Immature natural killer cell (primary cell): ENCODE measurements at regions not wholly inside any gene's neighbourhood (a gene's known extent, or its start where the extent isn't known, plus 50 kb on each side); places are given as distances from the start of the nearest gene placed in this dataset.

Experiments used
- DNase-seq, 3 donors: peaks; one replicate each; pipeline ENCODE4 v3.0.0; 2022; ENCODE audit warnings: mixed read lengths in 1 of 3
- H3K27ac Mint-ChIP-seq, 6 donors: one replicate each; pipeline ENCODE4 v1.8.0; 2020; ENCODE audit warnings: mixed read lengths in 6 of 6, mild to moderate bottlenecking in 5 of 6, inconsistent platforms in 4 of 6, moderate library complexity in 3 of 6
- H3K27me3 Mint-ChIP-seq, 3 donors: one replicate each; pipeline ENCODE4 v1.8.0; 2020 to 2021; ENCODE audit warnings: low read depth in 3 of 3, mild to moderate bottlenecking in 3 of 3, mixed read lengths in 3 of 3, moderate library complexity in 3 of 3, inconsistent platforms in 1 of 3
- H3K36me3 Mint-ChIP-seq, 3 donors: one replicate each; pipeline ENCODE4 v1.8.0; 2020; ENCODE audit warnings: mixed read lengths in 3 of 3, inconsistent platforms in 2 of 3, mild to moderate bottlenecking in 2 of 3
- H3K4me1 Mint-ChIP-seq, 2 donors: one replicate each; pipeline ENCODE4 v1.8.0; 2020; ENCODE audit warnings: inconsistent platforms in 2 of 2, mild to moderate bottlenecking in 2 of 2, mixed read lengths in 2 of 2, moderate library complexity in 1 of 2
- H3K4me3 Mint-ChIP-seq, 5 donors: one replicate each; pipeline ENCODE4 v1.8.0; 2020; ENCODE audit warnings: mild to moderate bottlenecking in 5 of 5, mixed read lengths in 5 of 5, inconsistent platforms in 3 of 5, moderate library complexity in 3 of 5
- H3K9me3 Mint-ChIP-seq, 6 donors: one replicate each; pipeline ENCODE4 v1.8.0; 2020; ENCODE audit warnings: mild to moderate bottlenecking in 6 of 6, mixed read lengths in 6 of 6, inconsistent platforms in 4 of 6, moderate library complexity in 3 of 6

GRCh38 chr1:218878369-218878768 lies 295.3 kb upstream of the LYPLAL1 start:
- Mint-ChIP-seq H3K4me3 (no peak overlapping the region), H3K9me3 (peaks cover 5 to 9% (median 7%) of the 10 kb centered on the region in 6 donors), H3K36me3 (no peaks in the 10 kb centered on the region), H3K4me1 (no peaks in the 10 kb centered on the region), H3K27me3 (no peaks in the 10 kb centered on the region), H3K27ac (no peak overlapping the region)
- DNase-seq = no peak

GRCh38 chr1:218880484-218881060 lies 293.1 kb upstream of the LYPLAL1 start:
- H3K27me3 Mint-ChIP-seq = no peaks in the 10 kb centered on the region
- DNase-seq = no peak
- no peak overlapping the region for H3K4me3 Mint-ChIP-seq
- no peaks in the 10 kb centered on the region for H3K4me1 Mint-ChIP-seq
- peaks cover 3 to 14% (median 10%) of the 10 kb centered on the region in 6 donors for H3K9me3 Mint-ChIP-seq
- H3K36me3 Mint-ChIP-seq = no peaks in the 10 kb centered on the region
- H3K27ac Mint-ChIP-seq = no peak overlapping the region

- Mint-ChIP-seq H3K4me1 (no peaks in the 10 kb centered on the region), H3K27me3 (no peaks in the 10 kb centered on the region), H3K4me3 (no peak overlapping the region), H3K9me3 (peaks cover 3 to 14% (median 10%) of the 10 kb centered on the region in 6 donors), H3K27ac (no peak overlapping the region), H3K36me3 (no peaks in the 10 kb centered on the region)
- DNase-seq = no peak
Measured at GRCh38 chr1:218882454-218882853, 291.2 kb upstream of the LYPLAL1 start.

- DNase-seq = no peak
- Mint-ChIP-seq H3K27me3 (no peaks in the 10 kb centered on the region), H3K36me3 (no peaks in the 10 kb centered on the region), H3K9me3 (peaks cover 0 to 11% (median 7%) of the 10 kb centered on the region in 6 donors), H3K4me1 (no peaks in the 10 kb centered on the region), H3K27ac (no peak overlapping the region), H3K4me3 (no peak overlapping the region)
Measured at GRCh38 chr1:218886101-218886871, 287.4 kb upstream of the LYPLAL1 start.

DNA sequence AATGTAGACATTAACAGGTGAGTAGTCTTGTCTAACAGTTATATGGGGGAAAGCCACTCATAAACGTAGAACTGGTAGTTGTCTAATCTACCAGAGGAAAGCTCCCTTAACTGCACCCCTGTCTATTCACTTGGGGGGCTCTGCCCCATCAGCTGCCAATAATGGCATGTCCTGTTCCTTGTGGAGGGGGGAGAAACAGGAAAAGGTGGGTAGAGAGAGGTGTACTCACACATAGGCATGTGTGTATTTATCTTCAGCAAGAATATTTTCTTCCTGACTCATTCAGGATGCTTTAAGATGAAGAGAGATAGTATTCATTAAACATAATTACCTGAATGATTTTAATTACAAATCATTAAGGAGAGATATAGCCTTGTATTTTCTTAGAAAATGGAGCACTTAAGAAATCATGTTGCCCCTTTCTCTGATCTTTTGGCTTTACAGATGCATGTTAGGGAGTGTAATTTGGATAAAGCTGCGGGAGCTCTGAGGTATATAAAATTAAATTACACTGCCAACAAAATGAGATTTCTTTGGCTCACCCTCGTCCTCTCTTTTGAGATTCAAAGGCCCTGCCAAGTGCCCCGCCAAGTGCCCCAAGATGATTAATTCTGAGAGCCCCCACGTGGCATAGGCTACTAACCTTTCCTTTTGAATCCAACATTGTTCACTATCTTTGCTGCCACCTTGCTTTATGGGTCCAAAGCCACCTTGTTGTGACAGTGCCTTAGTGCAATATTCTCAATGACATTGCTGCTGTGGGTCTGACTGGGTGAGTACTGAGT lies 286.3 kb upstream of the LYPLAL1 start:
- H3K27me3 Mint-ChIP-seq = no peaks in the 10 kb centered on the region
- no peak for DNase-seq
- H3K4me3 Mint-ChIP-seq = no peak overlapping the region
- no peaks in the 10 kb centered on the region for H3K36me3 Mint-ChIP-seq
- H3K4me1 Mint-ChIP-seq = no peaks in the 10 kb centered on the region
- H3K27ac Mint-ChIP-seq = no peak overlapping the region
- peaks cover 0 to 10% (median 8%) of the 10 kb centered on the region in 6 donors for H3K9me3 Mint-ChIP-seq

- no peak overlapping the region for H3K4me3 Mint-ChIP-seq
- H3K36me3 Mint-ChIP-seq = no peaks in the 10 kb centered on the region
- H3K4me1 Mint-ChIP-seq = no peaks in the 10 kb centered on the region
- H3K9me3 Mint-ChIP-seq = peaks cover 0 to 6% (median 1%) of the 10 kb centered on the region in 6 donors
- DNase-seq = no peak
- no peaks in the 10 kb centered on the region for H3K27me3 Mint-ChIP-seq
- H3K27ac Mint-ChIP-seq = no peak overlapping the region
Measured at GRCh38 chr1:218890451-218890850, 283.2 kb upstream of the LYPLAL1 start.

DNA sequence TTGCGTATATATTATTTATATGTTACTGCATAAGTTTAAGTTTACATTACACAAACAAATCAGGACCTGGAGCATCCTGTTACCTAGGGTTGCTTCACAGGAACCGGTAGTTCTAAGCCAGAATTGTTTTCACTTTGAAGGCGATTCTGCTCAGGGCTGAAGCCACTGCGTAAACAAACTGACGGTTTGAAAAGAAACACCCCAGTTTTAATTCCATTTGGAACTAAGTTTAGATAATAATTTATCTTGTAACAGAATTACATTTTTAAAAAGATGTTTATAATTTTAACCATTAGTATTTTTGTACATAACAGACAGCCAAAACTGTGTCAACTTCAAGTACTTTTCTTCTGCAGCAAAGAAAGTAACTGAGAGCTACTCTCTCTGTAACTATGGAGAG lies 282.1 kb upstream of the LYPLAL1 start:
- no peaks in the 10 kb centered on the region for H3K36me3 Mint-ChIP-seq
- no peak for DNase-seq
- H3K9me3 Mint-ChIP-seq = peaks cover 0 to 12% (median 3%) of the 10 kb centered on the region in 6 donors
- H3K27me3 Mint-ChIP-seq = no peaks in the 10 kb centered on the region
- H3K4me3 Mint-ChIP-seq = no peak overlapping the region
- no peaks in the 10 kb centered on the region for H3K4me1 Mint-ChIP-seq
- no peak overlapping the region for H3K27ac Mint-ChIP-seq

DNA sequence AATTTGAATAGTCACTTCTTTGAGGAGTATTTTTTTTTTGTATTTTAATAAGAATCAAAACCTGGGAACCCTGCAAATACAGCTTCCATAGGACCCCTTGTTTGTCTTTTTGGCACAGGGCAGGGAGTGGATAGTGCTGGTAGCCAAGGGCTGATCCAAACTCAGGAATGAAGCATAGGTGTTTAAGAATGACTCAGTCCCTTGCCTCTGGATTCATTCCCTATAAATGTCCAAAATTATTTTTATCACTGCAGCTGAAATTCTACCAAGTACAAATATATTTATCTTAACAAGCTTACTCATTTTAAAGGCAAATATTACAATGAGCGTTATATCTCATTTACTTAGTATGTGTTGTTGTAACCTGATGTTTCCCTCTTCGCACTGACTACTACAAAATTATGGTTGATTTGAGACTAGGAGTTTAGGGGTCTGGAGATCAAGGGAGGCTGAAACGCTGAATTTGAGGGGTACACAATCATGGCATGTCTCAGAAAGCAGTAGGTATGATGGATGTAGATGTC lies 278.6 kb upstream of the LYPLAL1 start:
- DNase-seq = no peak
- H3K27me3 Mint-ChIP-seq = no peaks in the 10 kb centered on the region
- no peak overlapping the region for H3K4me3 Mint-ChIP-seq
- H3K27ac Mint-ChIP-seq = no peak overlapping the region
- no peaks in the 10 kb centered on the region for H3K4me1 Mint-ChIP-seq
- H3K9me3 Mint-ChIP-seq = peaks cover 0 to 24% (median 6%) of the 10 kb centered on the region in 6 donors
- H3K36me3 Mint-ChIP-seq = no peaks in the 10 kb centered on the region

DNA sequence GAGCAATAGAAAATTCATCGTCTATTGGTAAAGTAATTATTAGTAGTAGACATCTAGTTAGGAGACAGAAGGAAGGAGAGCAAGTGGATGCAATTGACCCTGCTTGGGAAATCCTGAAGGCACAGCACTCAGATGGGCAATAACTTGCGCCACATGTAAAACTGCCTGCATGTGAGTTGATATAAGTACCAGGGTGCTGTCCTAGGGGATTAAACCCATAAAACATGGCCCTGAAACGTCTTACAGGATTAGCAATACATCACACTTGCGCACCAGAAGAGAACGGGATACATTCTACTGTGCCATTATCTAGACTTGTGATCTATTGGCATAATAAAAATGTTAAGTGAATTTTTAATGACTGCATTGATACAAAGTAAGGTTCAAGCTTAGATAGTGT lies 277.5 kb upstream of the LYPLAL1 start:
- no peaks in the 10 kb centered on the region for H3K36me3 Mint-ChIP-seq
- DNase-seq = no peak
- H3K4me3 Mint-ChIP-seq = no peak overlapping the region
- H3K9me3 Mint-ChIP-seq = peaks cover 0 to 24% (median 6%) of the 10 kb centered on the region in 6 donors
- H3K27me3 Mint-ChIP-seq = no peaks in the 10 kb centered on the region
- H3K4me1 Mint-ChIP-seq = no peaks in the 10 kb centered on the region
- H3K27ac Mint-ChIP-seq = no peak overlapping the region

DNA sequence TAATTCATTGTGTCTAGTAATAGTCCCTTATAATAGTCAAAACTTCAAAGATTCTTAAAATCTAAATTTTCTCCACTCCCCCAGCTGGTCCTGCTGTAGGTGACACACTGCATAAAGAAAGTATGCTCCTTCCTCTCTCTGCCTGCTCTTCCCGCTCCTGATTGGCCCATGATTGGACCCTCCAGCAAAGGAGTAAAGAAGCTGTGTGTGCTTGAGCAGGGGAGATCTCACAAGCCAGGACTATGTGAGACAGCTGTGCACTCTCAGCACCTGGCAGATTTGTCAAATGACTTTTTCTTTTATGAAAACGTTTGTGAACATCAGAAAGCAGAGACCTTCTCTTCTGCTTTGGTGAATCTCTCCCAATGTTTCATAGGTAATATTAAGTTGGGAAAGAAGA lies 274.8 kb upstream of the LYPLAL1 start:
- Mint-ChIP-seq H3K27ac (no peak overlapping the region), H3K9me3 (peaks cover 0 to 22% (median 8%) of the 10 kb centered on the region in 6 donors), H3K27me3 (no peaks in the 10 kb centered on the region), H3K4me3 (no peak overlapping the region), H3K4me1 (no peaks in the 10 kb centered on the region), H3K36me3 (no peaks in the 10 kb centered on the region)
- no peak for DNase-seq

DNA sequence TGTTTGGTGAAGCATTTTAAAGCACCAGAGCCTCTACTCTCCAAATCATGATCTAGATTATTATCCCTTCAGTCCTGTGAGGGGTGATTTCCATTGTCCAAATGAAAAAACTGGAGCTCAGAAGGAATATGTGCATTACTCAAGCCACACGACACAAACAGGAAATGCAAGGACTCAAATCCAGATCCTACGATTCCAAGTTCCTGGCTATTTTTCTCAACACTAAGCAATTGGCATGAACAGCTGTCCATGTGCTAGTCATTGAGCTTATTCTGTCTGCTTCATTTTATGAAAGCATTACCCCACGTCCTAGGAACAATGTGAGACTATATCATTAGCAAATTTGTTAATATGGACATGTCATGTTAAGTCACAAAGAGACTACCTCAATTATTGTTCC lies 273.1 kb upstream of the LYPLAL1 start:
- no peak for DNase-seq
- no peak overlapping the region for H3K4me3 Mint-ChIP-seq
- H3K4me1 Mint-ChIP-seq = no peaks in the 10 kb centered on the region
- no peak overlapping the region for H3K27ac Mint-ChIP-seq
- H3K36me3 Mint-ChIP-seq = no peaks in the 10 kb centered on the region
- peaks cover 0 to 22% (median 6%) of the 10 kb centered on the region in 6 donors for H3K9me3 Mint-ChIP-seq
- H3K27me3 Mint-ChIP-seq = no peaks in the 10 kb centered on the region

- Mint-ChIP-seq H3K4me1 (no peaks in the 10 kb centered on the region), H3K4me3 (no peak overlapping the region)
Measured at GRCh38 chr1:218904416-218904815, 269.3 kb upstream of the LYPLAL1 start.

DNA sequence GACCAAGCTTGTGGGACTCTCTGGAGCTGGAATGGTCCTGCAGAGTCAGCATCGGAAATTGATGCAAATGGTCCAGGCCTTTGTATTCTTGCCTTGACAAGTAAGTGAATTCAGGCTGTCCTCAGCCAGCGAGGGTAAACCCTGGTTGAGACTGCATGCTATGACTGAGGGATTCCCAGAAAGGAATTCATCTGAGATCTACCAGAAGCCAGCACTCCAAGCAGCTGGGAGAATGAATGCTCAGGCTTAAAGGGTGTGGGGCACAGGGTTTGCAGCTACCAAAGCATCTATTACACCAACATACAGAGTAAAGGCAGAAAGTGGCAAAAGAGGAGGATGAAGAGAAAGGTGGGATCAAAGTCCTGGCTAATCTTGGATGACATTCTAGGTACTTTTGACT lies 257.0 kb upstream of the LYPLAL1 start:
- H3K36me3 Mint-ChIP-seq = no peaks in the 10 kb centered on the region
- peaks cover 0 to 4% (median 1%) of the 10 kb centered on the region in 3 donors for H3K27me3 Mint-ChIP-seq
- H3K27ac Mint-ChIP-seq = no peak overlapping the region
- no peak for DNase-seq
- peaks cover 3 to 16% (median 6%) of the 10 kb centered on the region in 6 donors for H3K9me3 Mint-ChIP-seq
- H3K4me3 Mint-ChIP-seq = no peak overlapping the region
- no peaks in the 10 kb centered on the region for H3K4me1 Mint-ChIP-seq

More at GRCh38 chr1:218904416-218904815, 269.3 kb upstream of the LYPLAL1 start:
- no peak for DNase-seq
- peaks cover 0 to 3% (median 2%) of the 10 kb centered on the region in 6 donors for H3K9me3 Mint-ChIP-seq
- H3K27me3 Mint-ChIP-seq = no peaks in the 10 kb centered on the region
- H3K36me3 Mint-ChIP-seq = no peaks in the 10 kb centered on the region
- no peak overlapping the region for H3K27ac Mint-ChIP-seq

GRCh38 chr1:218917656-218918055 lies 256.0 kb upstream of the LYPLAL1 start:
- Mint-ChIP-seq H3K4me1 (no peaks in the 10 kb centered on the region), H3K9me3 (peaks cover 2 to 15% (median 6%) of the 10 kb centered on the region in 6 donors), H3K4me3 (no peak overlapping the region), H3K27me3 (peaks cover 0 to 4% (median 1%) of the 10 kb centered on the region in 3 donors), H3K36me3 (no peaks in the 10 kb centered on the region), H3K27ac (no peak overlapping the region)
- no peak for DNase-seq
